VCaP (cell line): ENCODE measurements at regions not wholly inside any gene's neighbourhood (a gene's known extent, or its start where the extent isn't known, plus 50 kb on each side); places are given as distances from the start of the nearest gene placed in this dataset.
"Not testable (repeated sequence)": the region's sequence is repeated elsewhere in the genome, so short reads cannot be mapped to it uniquely, and the experiment has no call there.

Experiments used
- H3K27ac ChIP-seq: fragments of 450-650 bp; 2 replicates; pipeline ENCODE4 v1.5.1; 2017
- TF ChIP-seq, protein P1 (sequence below): fragments of 450-650 bp; conservative IDR thresholded peaks from 2 replicates; pipeline ENCODE4 v1.5.1; 2017; ENCODE audit warnings: mild to moderate bottlenecking, moderate library complexity

DNA sequence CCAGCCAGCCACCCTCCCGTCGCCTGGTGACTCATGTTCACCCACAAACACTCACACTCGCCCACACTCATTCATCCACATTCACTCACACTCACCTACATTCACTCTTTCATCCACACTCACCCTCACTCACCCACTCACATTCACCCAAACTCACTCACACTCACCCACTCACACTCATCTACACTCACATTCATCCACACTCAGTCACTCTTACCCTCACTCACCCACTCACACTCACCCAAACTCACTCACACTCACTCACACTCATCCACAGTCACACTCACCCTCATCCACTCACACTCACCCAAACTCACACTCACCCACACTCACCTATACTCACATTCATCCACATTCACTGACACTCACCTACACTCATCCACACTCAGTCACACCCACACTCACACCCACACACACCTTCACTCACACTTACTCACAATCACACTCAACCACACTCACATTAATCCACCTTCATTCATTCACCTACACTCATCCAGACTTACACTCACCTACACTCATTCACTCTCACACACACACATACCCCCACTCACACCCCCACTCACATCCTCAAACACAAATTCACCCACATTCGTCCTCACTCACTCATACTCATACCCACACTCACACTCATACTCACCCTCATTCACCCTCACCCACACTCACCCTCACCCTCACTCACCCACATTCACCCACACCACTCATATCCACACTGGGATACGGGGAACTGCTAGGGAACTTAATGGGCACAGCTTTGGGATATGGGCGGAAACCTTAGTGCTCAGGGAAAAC lies 2221.6 kb upstream of the AGA start:
- TF ChIP-seq, protein P1, sequence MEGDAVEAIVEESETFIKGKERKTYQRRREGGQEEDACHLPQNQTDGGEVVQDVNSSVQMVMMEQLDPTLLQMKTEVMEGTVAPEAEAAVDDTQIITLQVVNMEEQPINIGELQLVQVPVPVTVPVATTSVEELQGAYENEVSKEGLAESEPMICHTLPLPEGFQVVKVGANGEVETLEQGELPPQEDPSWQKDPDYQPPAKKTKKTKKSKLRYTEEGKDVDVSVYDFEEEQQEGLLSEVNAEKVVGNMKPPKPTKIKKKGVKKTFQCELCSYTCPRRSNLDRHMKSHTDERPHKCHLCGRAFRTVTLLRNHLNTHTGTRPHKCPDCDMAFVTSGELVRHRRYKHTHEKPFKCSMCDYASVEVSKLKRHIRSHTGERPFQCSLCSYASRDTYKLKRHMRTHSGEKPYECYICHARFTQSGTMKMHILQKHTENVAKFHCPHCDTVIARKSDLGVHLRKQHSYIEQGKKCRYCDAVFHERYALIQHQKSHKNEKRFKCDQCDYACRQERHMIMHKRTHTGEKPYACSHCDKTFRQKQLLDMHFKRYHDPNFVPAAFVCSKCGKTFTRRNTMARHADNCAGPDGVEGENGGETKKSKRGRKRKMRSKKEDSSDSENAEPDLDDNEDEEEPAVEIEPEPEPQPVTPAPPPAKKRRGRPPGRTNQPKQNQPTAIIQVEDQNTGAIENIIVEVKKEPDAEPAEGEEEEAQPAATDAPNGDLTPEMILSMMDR, result no peak
- H3K27ac ChIP-seq, result no peak overlapping the region

DNA sequence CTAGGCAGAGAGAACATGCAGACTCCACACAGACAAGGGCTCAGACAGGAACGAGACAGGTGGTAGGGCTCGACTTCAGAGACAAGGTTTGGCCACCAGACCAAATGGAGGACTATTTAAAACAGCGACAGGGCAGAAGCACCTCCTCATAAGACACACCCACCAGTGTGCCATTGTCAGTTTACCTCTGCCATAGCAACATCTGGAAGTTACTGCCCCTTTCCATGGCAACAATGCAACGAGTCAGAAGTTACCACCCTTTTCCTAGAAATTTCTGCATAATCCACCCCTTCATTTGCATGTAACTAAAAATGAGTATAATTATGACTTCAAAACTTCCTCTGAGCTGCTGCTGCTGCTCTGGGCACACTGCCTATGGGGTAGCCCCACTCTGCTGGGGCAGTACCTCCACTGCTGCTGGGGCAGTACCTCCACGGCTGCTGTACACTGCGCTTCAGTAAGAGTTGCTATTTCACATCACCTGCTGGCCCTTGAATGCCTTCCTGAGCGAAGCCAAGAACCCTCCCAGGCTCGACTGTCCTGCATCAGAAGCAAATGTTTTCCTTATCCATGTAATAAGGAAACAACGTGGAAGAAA lies 2222.3 kb upstream of the AGA start:
- TF ChIP-seq, protein P1, result no peak
- no peak overlapping the region for H3K27ac ChIP-seq

DNA sequence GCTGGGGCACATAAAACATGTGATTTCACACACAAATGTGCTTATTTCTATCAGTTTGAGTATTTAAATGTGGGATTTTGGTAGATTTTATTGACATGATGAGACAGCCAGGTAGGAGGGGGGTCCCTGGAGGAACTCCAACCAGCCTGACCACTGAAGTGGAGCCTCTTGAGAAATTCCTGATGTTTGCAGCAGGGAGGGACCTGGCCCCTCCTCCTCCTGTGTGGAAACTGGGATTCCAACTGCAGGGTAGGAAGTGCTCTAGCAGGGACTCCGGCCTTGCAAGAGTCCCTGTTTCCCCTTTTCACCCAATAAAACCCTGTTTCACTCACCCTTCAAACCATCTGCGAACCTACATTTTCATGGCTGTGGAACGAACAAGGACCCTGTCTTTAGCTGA lies 2224.0 kb upstream of the AGA start:
- TF ChIP-seq, protein P1, result no peak

DNA sequence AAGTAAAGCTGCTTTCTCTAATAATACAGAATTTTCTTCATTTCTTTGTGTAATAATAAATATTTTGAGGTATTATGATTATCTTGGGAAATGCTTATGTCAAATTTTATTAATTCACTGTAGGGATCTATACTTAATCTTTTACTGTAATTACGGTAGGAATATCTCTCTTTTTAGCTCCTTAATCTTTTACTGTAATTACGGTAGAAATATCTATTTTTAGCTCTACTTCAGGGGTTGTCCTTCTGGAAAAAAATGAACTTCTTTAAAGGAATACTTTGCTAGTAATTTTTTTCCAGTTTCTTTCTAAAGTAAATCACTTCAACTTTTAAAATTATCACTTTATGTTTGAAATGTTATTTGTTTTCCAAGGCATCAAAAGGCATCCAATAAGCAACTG lies 2229.4 kb upstream of the AGA start:
- no peak overlapping the region for H3K27ac ChIP-seq
- TF ChIP-seq, protein P1, result no peak

More for the DNA sequence above, 2224.0 kb upstream of the AGA start:
- no peak overlapping the region for H3K27ac ChIP-seq

DNA sequence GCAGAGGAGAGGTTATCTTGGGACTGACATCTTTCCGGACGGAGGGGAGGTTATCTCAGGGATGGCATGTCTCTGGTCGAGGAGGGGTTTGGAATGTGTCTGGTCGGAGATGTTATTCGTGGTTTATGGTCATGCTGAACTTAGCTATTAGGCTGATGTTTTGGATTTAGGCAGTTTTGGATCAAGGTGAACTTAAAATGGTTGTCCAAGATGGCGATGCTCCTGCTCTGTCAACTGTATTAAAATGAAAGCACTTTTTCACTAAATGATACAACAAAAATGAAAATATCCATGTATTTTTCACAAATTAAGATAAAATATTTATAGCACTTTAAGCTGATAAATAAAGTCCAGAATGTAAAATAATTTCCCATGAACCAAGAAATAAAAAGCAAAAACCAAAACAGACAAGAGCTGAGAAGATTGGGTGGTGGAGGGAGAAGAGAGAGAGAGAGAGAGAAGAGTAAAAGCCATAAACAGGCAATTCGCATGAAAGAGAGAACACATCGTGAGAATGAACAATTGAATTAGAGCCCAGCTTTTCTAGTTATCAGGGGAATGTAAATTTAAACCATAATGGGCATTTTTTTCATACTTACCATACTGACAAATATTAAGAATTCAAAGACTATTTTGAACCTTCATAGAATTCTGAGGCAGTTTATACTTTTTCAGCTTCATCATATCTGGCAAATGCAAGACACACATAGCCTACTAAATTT lies 2236.0 kb upstream of the AGA start:
- no peak overlapping the region for H3K27ac ChIP-seq
- TF ChIP-seq, protein P1, result no peak

DNA sequence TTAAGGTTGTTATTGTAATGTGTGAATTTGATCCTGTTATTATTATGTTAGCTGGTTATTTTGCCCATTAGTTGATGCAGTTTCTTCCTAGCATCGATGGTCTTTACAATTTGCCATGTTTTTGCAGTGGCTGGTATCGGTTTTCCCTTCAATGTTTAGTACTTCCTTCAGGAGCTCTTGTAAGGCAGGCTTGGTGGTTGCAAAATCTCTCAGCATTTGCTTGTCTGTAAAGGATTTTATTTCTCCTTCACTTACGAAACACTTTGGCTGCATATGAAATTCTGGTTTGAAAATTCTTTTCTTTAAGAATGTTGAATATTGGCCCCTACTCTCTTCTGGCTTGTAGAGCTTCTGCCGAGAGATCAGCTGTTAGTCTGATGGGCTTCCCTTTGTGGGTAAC lies 2241.4 kb upstream of the AGA start:
- H3K27ac ChIP-seq, result not testable (repeated sequence)

DNA sequence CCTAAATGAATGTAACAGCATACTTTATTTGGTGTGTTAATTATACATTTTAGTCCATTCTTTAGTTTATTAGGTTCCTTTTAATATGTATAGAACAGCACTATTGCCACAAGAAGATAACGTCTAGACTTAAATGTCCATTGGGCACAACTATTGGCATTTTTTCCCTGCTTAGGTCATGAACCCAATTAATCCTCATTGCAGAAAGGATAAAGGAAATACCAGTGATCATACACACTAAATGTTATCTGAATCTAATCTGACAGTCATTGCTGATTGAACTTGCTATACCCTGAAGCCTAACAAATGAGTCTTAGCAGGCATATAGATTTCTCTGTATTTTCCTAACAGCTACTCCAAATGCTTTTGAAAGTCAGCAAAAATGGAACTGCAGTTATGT lies 2250.0 kb upstream of the AGA start:
- TF ChIP-seq, protein P1, result no peak
- no peak overlapping the region for H3K27ac ChIP-seq
